ENCODE measurements at regions not wholly inside any gene's neighbourhood (a gene's known extent, or its start where the extent isn't known, plus 50 kb on each side); places are given as distances from the start of the nearest gene placed in this dataset.

GRCh38 chr14:89600029-89600428, 183.0 kb upstream of the FOXN3 start:
- Mint-ChIP-seq H3K36me3 (peaks cover 71% of the 10 kb centered on the region), H3K9me3 (peaks cover 31% of the 10 kb centered on the region), H3K4me1 (peaks cover 38% of the 10 kb centered on the region), H3K27me3 (no peaks in the 10 kb centered on the region), H3K4me3 (no peak overlapping the region), H3K27ac (peak overlapping the region; percentile 6)
- no peak for DNase-seq

DNA sequence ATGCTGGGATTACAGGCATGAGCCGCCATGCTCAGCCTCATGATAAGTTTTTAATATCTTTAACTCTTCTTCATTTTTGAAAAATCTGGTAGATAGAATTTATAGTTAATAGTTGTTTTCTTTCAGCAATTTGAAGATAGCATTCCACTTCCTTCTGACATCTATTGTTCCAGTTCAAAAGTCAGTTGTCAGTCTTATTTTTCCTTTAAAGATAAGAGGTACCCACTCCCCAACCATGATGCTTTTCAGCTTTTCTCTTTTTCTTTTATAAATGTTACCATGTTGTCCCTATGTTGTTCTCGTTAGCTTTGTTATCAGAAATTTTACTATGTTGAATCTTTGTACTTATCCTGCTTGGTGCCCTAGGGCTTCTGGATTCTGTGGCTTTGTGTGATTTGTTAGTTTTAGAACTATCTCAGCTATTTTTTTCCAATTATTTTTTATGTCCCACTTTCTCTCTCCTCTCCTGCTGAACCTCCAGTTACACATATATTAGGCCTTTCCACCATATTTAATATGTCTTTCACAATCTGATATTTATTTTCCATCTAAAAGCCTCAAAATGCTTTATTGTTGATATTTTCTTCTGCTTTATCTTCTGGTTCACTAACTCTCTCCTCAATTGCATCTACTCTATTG, 181.6 kb upstream of the FOXN3 start:
- peaks cover 75% of the 10 kb centered on the region for H3K36me3 Mint-ChIP-seq
- H3K27me3 Mint-ChIP-seq = no peaks in the 10 kb centered on the region
- peaks cover 28% of the 10 kb centered on the region for H3K9me3 Mint-ChIP-seq
- DNase-seq = no peak
- no peak overlapping the region for H3K27ac Mint-ChIP-seq
- no peak overlapping the region for H3K4me3 Mint-ChIP-seq
- peaks cover 26% of the 10 kb centered on the region for H3K4me1 Mint-ChIP-seq

- H3K27ac Mint-ChIP-seq = no peak overlapping the region
- DNase-seq = no peak
- no peaks in the 10 kb centered on the region for H3K27me3 Mint-ChIP-seq
- no peak overlapping the region for H3K4me3 Mint-ChIP-seq
- peaks cover 65% of the 10 kb centered on the region for H3K36me3 Mint-ChIP-seq
- H3K9me3 Mint-ChIP-seq = peaks cover 30% of the 10 kb centered on the region
- H3K4me1 Mint-ChIP-seq = peaks cover 38% of the 10 kb centered on the region
These were observed 175.9 kb upstream of the FOXN3 start for GRCh38 chr14:89592961-89593360.

GRCh38 chr14:89589400-89590118, 172.5 kb upstream of the FOXN3 start:
- H3K27ac Mint-ChIP-seq = peak overlapping the region; percentile 65
- peaks cover 24% of the 10 kb centered on the region for H3K9me3 Mint-ChIP-seq
- peaks cover 53% of the 10 kb centered on the region for H3K4me1 Mint-ChIP-seq
- no peak overlapping the region for H3K4me3 Mint-ChIP-seq
- H3K36me3 Mint-ChIP-seq = peaks cover 65% of the 10 kb centered on the region
- H3K27me3 Mint-ChIP-seq = no peaks in the 10 kb centered on the region
- peak; percentile 3 for DNase-seq

- no peak for DNase-seq
- peaks cover 53% of the 10 kb centered on the region for H3K4me1 Mint-ChIP-seq
- H3K36me3 Mint-ChIP-seq = peaks cover 58% of the 10 kb centered on the region
- H3K4me3 Mint-ChIP-seq = no peak overlapping the region
- H3K27me3 Mint-ChIP-seq = no peaks in the 10 kb centered on the region
- peaks cover 23% of the 10 kb centered on the region for H3K9me3 Mint-ChIP-seq
- no peak overlapping the region for H3K27ac Mint-ChIP-seq
These were observed 171.8 kb upstream of the FOXN3 start for GRCh38 chr14:89588840-89589296.

DNA sequence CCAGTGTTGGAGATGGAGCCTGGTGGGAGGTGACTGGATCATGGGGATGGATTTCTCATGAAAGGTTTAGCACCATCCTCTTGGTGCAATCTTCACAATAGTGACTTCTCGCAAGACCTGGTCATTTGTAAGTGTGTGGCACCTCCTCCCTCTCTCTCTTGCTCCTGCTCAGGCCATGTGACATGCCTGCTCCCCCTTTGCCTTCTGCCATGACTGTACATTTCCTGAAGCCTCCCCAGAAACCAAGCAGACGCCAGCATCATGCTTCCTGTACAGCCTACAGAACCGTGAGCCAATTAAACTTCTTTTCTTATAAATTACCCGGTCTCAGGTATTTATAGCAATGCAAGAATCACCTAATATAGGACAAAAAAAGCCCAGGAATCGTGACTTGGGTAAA, 171.0 kb upstream of the FOXN3 start:
- no peaks in the 10 kb centered on the region for H3K27me3 Mint-ChIP-seq
- H3K4me1 Mint-ChIP-seq = peaks cover 53% of the 10 kb centered on the region
- H3K9me3 Mint-ChIP-seq = peaks cover 22% of the 10 kb centered on the region
- peak overlapping the region; percentile 58 for H3K27ac Mint-ChIP-seq
- peaks cover 59% of the 10 kb centered on the region for H3K36me3 Mint-ChIP-seq
- no peak for DNase-seq
- no peak overlapping the region for H3K4me3 Mint-ChIP-seq

DNA sequence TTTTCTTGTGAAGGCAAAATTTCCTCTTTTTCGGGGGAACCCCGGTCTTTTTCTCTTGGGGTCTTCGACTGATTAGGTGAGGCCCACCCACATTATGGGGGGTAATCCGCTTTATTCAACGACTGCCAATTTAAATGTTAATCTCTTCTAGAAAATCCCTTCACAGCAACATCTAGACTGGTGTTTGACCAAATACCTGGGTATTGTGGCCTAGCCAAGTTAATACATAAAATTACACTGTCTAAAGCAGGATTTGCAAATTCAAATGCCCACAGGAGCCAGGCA, 170.0 kb upstream of the FOXN3 start:
- Mint-ChIP-seq H3K9me3 (peaks cover 15% of the 10 kb centered on the region), H3K4me3 (no peak overlapping the region), H3K36me3 (peaks cover 53% of the 10 kb centered on the region), H3K4me1 (peaks cover 53% of the 10 kb centered on the region), H3K27ac (no peak overlapping the region), H3K27me3 (no peaks in the 10 kb centered on the region)
- no peak for DNase-seq

DNA sequence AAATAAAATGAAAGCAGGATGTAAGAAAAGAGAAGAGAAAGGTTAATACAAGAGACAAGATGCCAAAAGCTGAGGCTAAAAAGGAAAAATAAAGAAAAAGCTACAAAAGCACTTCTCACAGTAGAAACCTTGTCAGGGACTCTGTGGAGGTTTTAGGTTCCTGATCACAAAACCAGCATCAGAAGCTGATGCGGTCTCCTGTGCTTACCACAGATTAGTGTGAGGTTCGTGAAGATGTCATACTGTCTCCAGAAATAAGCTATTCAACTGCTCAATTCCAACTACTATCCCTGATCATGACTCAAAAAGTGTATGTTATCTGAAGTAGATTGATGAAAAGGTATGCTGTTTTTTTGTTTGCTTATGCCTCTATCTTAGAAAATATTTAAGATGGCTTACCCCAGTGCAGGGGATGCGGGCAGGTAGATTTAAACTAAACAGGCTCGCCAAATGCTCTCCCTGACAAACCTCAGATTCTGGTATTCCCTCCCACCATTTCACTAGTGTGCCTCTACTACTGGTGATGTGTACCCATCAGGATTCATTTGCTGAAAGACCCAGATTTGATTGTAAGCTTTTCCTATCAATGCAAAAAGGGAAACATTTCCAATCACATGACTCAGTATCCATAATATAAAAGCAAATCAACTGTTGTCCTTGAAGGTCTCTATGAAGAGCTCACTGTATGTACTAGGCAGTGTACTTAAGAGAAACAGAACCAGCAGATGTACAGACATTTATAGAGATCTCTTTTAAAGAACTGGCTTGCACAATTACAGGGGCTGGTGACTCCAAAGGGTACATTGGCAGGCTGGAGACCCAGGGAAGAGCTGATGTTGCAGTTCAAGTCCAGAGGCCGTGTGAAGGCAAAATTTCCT, 169.5 kb upstream of the FOXN3 start:
- Mint-ChIP-seq H3K4me3 (peak overlapping the region; percentile 44), H3K27me3 (no peaks in the 10 kb centered on the region), H3K9me3 (peaks cover 10% of the 10 kb centered on the region), H3K4me1 (peaks cover 49% of the 10 kb centered on the region), H3K36me3 (peaks cover 53% of the 10 kb centered on the region), H3K27ac (peak overlapping the region; percentile 72)
- peak; percentile 11 for DNase-seq

- Mint-ChIP-seq H3K4me1 (peaks cover 32% of the 10 kb centered on the region), H3K27ac (peak overlapping the region; percentile 35), H3K9me3 (no peaks in the 10 kb centered on the region), H3K27me3 (no peaks in the 10 kb centered on the region), H3K4me3 (no peak overlapping the region), H3K36me3 (peaks cover 27% of the 10 kb centered on the region)
- DNase-seq = no peak
These were observed 161.1 kb upstream of the FOXN3 start for GRCh38 chr14:89578156-89578555.

- Mint-ChIP-seq H3K27ac (no peak overlapping the region), H3K4me1 (peaks cover 38% of the 10 kb centered on the region), H3K9me3 (no peaks in the 10 kb centered on the region), H3K27me3 (no peaks in the 10 kb centered on the region), H3K36me3 (peaks cover 25% of the 10 kb centered on the region), H3K4me3 (no peak overlapping the region)
- DNase-seq = no peak
These were observed 159.9 kb upstream of the FOXN3 start for GRCh38 chr14:89576960-89577359.

- Mint-ChIP-seq H3K9me3 (no peaks in the 10 kb centered on the region), H3K36me3 (peaks cover 19% of the 10 kb centered on the region), H3K27ac (no peak overlapping the region), H3K27me3 (no peaks in the 10 kb centered on the region), H3K4me1 (peaks cover 38% of the 10 kb centered on the region), H3K4me3 (no peak overlapping the region)
- DNase-seq = no peak
These were observed 159.3 kb upstream of the FOXN3 start for GRCh38 chr14:89576145-89576927.

GRCh38 chr14:89575386-89576061, 158.5 kb upstream of the FOXN3 start:
- H3K27me3 Mint-ChIP-seq = no peaks in the 10 kb centered on the region
- H3K36me3 Mint-ChIP-seq = peaks cover 16% of the 10 kb centered on the region
- no peaks in the 10 kb centered on the region for H3K9me3 Mint-ChIP-seq
- H3K27ac Mint-ChIP-seq = no peak overlapping the region
- no peak overlapping the region for H3K4me3 Mint-ChIP-seq
- peaks cover 38% of the 10 kb centered on the region for H3K4me1 Mint-ChIP-seq
- DNase-seq = no peak

DNA sequence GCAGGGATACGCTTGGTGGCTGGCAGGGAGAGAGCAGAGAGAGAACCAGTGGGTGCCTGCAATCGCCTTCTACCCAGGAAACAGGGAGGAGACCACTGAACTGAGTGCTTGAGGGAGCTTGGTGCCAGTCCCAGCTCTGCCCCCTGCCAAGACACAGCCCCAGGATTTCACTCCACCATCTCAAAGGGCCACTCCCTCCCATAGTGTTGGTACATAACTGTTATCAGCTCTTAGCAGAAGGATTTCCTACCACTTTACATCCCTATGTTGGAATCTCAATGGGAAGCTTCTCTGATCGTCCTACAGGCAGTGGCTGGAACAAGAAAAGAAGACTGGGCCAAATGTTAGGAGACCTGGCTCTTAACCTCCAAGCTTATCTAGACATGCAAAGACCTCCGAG, 157.4 kb upstream of the FOXN3 start:
- Mint-ChIP-seq H3K27ac (peak overlapping the region; percentile 45), H3K9me3 (no peaks in the 10 kb centered on the region), H3K4me1 (peaks cover 38% of the 10 kb centered on the region), H3K36me3 (peaks cover 20% of the 10 kb centered on the region), H3K27me3 (no peaks in the 10 kb centered on the region), H3K4me3 (no peak overlapping the region)
- DNase-seq = no peak

GRCh38 chr14:89573399-89573657, 156.3 kb upstream of the FOXN3 start:
- H3K36me3 Mint-ChIP-seq = peaks cover 21% of the 10 kb centered on the region
- no peak overlapping the region for H3K27ac Mint-ChIP-seq
- H3K9me3 Mint-ChIP-seq = no peaks in the 10 kb centered on the region
- H3K27me3 Mint-ChIP-seq = no peaks in the 10 kb centered on the region
- DNase-seq = no peak
- H3K4me3 Mint-ChIP-seq = no peak overlapping the region
- H3K4me1 Mint-ChIP-seq = peaks cover 35% of the 10 kb centered on the region
